HCT116 (cell line): ENCODE measurements at regions not wholly inside any gene's neighbourhood (a gene's known extent, or its start where the extent isn't known, plus 50 kb on each side); places are given as distances from the start of the nearest gene placed in this dataset.

Experiments used
- CBX3 ChIP-seq: IDR thresholded peaks from 2 replicates; pipeline ENCODE4 v1.6.1; 2012; ENCODE audit warnings: low read depth
- EZH2 ChIP-seq: fragments of 200-600 bp; sonication (generic); IDR thresholded peaks from 2 replicates; pipeline ENCODE4 v1.6.1; 2017; ENCODE audit warnings: antibody characterized with exemption, mixed run types
- FOSL1 ChIP-seq: IDR thresholded peaks from 2 replicates; pipeline ENCODE4 v1.6.1; 2012; ENCODE audit warnings: low read depth
- POLR2A ChIP-seq: IDR thresholded peaks from 2 replicates; pipeline ENCODE4 v1.7.0; 2011; ENCODE audit warnings: borderline replicate concordance; ENCODE audit not compliant: insufficient read depth, insufficient read length; ENCODE audit errors: extremely low read depth
- SRF ChIP-seq: IDR thresholded peaks from 2 replicates; pipeline ENCODE4 v1.6.1; 2012; ENCODE audit warnings: low read depth
- YY1 ChIP-seq: IDR thresholded peaks from 2 replicates; pipeline ENCODE4 v1.6.1; 2011; ENCODE audit warnings: low read length, low read depth, moderate library complexity, mild to moderate bottlenecking; ENCODE audit not compliant: insufficient replicate concordance; ENCODE audit errors: extremely low read depth
- TF ChIP-seq, protein P1 (sequence below), 3 experiments: fragments of 200-600 bp in 1 of 3; sonication (generic) in 1 of 3; IDR thresholded peaks in 2 of 3; conservative IDR thresholded peaks in 1 of 3; 2 replicates each; pipeline ENCODE4 v1.5.1; 2012 to 2017; ENCODE audit warnings: low read depth in 2 of 3, low read length in 2 of 3, antibody characterized with exemption in 1 of 3, borderline replicate concordance in 1 of 3, control low read depth in 1 of 3, mild to moderate bottlenecking in 1 of 3, mixed read lengths in 1 of 3, mixed run types in 1 of 3, moderate library complexity in 1 of 3; ENCODE audit not compliant: insufficient read depth in 1 of 3
- TF ChIP-seq, protein P2 (sequence below): IDR thresholded peaks from 2 replicates; pipeline ENCODE4 v1.6.1; 2012; ENCODE audit warnings: low read depth

DNA sequence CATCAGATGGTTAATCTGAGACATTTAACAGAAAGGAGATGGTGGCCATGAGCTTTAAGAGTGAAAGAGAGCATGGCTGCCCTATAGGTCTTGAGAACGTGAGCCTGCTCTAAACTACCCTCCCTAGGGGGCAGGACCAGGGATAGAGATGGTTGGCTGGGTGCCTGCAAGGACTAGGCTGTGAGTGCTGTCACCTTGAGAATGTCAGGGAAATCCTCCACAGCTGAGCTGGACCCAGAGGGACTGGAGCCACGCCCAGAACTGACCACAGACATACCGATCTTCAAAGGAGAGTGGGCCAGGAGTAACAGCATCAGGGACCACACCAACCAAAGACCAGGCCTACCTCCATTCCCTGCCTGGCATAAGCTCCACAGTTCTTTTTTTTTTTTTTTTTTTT lies 53.6 kb upstream of the UBE2E1 start:
- no peak for TF ChIP-seq POLR2A
- TF ChIP-seq CBX3 = no peak
- TF ChIP-seq, protein P1, sequence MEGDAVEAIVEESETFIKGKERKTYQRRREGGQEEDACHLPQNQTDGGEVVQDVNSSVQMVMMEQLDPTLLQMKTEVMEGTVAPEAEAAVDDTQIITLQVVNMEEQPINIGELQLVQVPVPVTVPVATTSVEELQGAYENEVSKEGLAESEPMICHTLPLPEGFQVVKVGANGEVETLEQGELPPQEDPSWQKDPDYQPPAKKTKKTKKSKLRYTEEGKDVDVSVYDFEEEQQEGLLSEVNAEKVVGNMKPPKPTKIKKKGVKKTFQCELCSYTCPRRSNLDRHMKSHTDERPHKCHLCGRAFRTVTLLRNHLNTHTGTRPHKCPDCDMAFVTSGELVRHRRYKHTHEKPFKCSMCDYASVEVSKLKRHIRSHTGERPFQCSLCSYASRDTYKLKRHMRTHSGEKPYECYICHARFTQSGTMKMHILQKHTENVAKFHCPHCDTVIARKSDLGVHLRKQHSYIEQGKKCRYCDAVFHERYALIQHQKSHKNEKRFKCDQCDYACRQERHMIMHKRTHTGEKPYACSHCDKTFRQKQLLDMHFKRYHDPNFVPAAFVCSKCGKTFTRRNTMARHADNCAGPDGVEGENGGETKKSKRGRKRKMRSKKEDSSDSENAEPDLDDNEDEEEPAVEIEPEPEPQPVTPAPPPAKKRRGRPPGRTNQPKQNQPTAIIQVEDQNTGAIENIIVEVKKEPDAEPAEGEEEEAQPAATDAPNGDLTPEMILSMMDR (IDR thresholded peaks at IDR 0.05 in 2 of 3, conservative IDR thresholded peaks at IDR 0.05 in 1 of 3; ENCODE audit: borderline replicate concordance in 1 of 3, insufficient read depth in 1 of 3, low read depth in 2 of 3, low read length in 2 of 3) = no peak
- no peak for TF ChIP-seq FOSL1
- TF ChIP-seq, protein P2, sequence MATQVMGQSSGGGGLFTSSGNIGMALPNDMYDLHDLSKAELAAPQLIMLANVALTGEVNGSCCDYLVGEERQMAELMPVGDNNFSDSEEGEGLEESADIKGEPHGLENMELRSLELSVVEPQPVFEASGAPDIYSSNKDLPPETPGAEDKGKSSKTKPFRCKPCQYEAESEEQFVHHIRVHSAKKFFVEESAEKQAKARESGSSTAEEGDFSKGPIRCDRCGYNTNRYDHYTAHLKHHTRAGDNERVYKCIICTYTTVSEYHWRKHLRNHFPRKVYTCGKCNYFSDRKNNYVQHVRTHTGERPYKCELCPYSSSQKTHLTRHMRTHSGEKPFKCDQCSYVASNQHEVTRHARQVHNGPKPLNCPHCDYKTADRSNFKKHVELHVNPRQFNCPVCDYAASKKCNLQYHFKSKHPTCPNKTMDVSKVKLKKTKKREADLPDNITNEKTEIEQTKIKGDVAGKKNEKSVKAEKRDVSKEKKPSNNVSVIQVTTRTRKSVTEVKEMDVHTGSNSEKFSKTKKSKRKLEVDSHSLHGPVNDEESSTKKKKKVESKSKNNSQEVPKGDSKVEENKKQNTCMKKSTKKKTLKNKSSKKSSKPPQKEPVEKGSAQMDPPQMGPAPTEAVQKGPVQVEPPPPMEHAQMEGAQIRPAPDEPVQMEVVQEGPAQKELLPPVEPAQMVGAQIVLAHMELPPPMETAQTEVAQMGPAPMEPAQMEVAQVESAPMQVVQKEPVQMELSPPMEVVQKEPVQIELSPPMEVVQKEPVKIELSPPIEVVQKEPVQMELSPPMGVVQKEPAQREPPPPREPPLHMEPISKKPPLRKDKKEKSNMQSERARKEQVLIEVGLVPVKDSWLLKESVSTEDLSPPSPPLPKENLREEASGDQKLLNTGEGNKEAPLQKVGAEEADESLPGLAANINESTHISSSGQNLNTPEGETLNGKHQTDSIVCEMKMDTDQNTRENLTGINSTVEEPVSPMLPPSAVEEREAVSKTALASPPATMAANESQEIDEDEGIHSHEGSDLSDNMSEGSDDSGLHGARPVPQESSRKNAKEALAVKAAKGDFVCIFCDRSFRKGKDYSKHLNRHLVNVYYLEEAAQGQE = no peak
- TF ChIP-seq SRF = no peak
- no peak for TF ChIP-seq EZH2
- TF ChIP-seq YY1 = no peak
